ENCODE measurements at regions not wholly inside any gene's neighbourhood (a gene's known extent, or its start where the extent isn't known, plus 50 kb on each side); places are given as distances from the start of the nearest gene placed in this dataset. TPM values are rescaled to one million over a fixed set of nuclear protein-coding genes. Genes with fewer than 3 reads are reported as not detected.

Small RNA genes lying in the stretch of these regions (small RNA-seq; reads per million reads assigned to genes)
- gene RF00019 (ENCODE audit: low replicate concordance) = not detected

Measured in lung (tissue), 1 donor.